Type B pancreatic cell (in vitro differentiated cells): ENCODE measurements at regions not wholly inside any gene's neighbourhood (a gene's known extent, or its start where the extent isn't known, plus 50 kb on each side); places are given as distances from the start of the nearest gene placed in this dataset.

Experiments used
- DNase-seq: peaks from one replicate; pipeline ENCODE4 v3.0.0; 2021; ENCODE audit warnings: mixed read lengths; ENCODE audit not compliant: unreplicated experiment; ENCODE audit errors: extremely low spot score
- H3K27ac Mint-ChIP-seq: 2 replicates; pipeline ENCODE4 v1.8.0; 2021; ENCODE audit warnings: mild to moderate bottlenecking, mixed read lengths
- H3K27me3 Mint-ChIP-seq: 2 replicates; pipeline ENCODE4 v1.8.0; 2021; ENCODE audit warnings: mixed read lengths
- H3K36me3 Mint-ChIP-seq: 2 replicates; pipeline ENCODE4 v1.8.0; 2021; ENCODE audit warnings: mixed read lengths
- H3K4me1 Mint-ChIP-seq: one replicate; pipeline ENCODE4 v1.8.0; 2021; ENCODE audit warnings: mixed read lengths; ENCODE audit not compliant: unreplicated experiment
- H3K4me3 Mint-ChIP-seq: 2 replicates; pipeline ENCODE4 v1.8.0; 2021; ENCODE audit warnings: mild to moderate bottlenecking, mixed read lengths
- H3K9me3 Mint-ChIP-seq: 2 replicates; pipeline ENCODE4 v1.8.0; 2021; ENCODE audit warnings: mixed read lengths
- TF ChIP-seq, protein P1 (sequence below): fragments of 200-600 bp; sonication (generic); conservative IDR thresholded peaks from 2 replicates; pipeline ENCODE4 v1.5.0; 2021; ENCODE audit warnings: antibody characterized with exemption, mild to moderate bottlenecking

DNA sequence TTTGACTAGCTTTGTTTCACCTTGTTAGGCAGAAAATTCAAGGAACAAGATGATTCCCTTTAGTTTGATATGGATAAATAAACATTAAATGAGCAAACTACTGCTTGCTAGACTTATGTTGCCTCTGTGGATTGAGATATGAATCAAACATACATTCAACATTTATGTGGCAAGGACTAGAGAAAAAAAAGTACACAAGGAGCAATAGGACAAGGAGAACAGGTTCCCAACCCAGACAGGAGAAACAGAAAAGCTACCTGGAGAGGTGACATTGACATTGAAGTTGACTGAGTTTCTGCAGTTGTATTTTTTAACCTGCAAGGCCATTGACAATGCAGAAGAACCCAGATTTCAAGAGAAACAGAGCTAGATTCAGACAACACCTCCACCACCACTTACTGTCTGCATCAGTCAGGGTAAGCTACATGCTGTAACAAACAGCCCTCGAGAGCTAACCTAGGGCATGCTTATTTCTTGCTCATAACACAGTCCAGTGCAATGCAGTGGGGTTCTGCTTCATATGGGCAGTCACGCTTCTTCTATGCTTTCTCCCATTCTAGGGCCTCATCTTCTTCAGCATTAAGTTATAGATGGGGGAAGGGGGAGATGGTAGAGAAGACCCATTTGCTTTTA lies 180.9 kb upstream of the LYZL1 start:
- Mint-ChIP-seq H3K27me3 (peaks cover 8% of the 10 kb centered on the region), H3K36me3 (peaks cover 4% of the 10 kb centered on the region), H3K9me3 (peaks cover 22% of the 10 kb centered on the region), H3K27ac (no peak overlapping the region), H3K4me1 (peaks cover 42% of the 10 kb centered on the region), H3K4me3 (no peak overlapping the region)
- TF ChIP-seq, protein P1, sequence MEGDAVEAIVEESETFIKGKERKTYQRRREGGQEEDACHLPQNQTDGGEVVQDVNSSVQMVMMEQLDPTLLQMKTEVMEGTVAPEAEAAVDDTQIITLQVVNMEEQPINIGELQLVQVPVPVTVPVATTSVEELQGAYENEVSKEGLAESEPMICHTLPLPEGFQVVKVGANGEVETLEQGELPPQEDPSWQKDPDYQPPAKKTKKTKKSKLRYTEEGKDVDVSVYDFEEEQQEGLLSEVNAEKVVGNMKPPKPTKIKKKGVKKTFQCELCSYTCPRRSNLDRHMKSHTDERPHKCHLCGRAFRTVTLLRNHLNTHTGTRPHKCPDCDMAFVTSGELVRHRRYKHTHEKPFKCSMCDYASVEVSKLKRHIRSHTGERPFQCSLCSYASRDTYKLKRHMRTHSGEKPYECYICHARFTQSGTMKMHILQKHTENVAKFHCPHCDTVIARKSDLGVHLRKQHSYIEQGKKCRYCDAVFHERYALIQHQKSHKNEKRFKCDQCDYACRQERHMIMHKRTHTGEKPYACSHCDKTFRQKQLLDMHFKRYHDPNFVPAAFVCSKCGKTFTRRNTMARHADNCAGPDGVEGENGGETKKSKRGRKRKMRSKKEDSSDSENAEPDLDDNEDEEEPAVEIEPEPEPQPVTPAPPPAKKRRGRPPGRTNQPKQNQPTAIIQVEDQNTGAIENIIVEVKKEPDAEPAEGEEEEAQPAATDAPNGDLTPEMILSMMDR, result no peak
- DNase-seq, result no peak

DNA sequence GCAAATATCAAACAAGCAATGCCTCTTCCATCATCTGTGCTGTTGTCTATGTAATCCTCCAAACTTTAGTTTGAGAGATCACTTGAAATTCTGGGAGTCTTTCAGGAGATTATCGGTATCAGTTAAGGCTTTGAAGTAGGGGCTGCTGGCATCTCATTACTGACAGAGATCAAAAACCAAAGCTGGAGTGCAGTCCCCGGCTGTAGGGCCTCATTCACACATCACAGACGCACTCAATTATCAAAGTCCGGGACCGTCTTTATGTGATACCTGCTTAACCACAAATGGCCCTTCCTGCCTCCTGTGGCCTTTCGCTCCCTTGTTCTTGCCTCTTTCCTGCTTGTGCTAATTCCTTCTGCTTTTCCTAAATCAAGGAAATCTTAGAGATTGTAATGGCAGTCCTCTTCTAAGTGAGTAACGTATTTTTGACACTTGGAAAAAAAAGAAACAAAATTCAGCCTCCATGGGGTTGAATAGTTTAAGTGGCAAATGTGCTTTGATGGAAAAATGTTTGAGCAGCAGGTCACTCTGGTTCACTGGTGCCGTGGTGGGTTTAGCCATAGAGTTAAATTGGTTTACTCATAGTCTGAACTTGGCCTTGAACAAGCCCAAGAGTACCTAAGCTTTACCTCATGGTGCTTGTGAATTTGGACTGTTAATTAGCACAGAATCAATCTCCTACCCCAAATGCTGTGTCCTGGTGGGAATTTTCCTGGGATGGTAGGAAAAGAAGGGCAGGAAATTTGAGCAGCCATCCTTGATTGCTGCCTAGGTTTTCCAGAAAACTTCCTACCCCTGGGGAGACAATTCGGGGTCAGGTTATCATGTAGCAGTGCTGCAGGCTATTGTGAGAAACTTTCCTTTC lies 178.9 kb upstream of the LYZL1 start:
- TF ChIP-seq, protein P1, result no peak
- Mint-ChIP-seq H3K4me1 (peaks cover 43% of the 10 kb centered on the region), H3K27ac (no peak overlapping the region), H3K27me3 (peaks cover 11% of the 10 kb centered on the region), H3K4me3 (peak overlapping the region; percentile 46), H3K36me3 (peaks cover 4% of the 10 kb centered on the region), H3K9me3 (peaks cover 11% of the 10 kb centered on the region)
- DNase-seq, result no peak

DNA sequence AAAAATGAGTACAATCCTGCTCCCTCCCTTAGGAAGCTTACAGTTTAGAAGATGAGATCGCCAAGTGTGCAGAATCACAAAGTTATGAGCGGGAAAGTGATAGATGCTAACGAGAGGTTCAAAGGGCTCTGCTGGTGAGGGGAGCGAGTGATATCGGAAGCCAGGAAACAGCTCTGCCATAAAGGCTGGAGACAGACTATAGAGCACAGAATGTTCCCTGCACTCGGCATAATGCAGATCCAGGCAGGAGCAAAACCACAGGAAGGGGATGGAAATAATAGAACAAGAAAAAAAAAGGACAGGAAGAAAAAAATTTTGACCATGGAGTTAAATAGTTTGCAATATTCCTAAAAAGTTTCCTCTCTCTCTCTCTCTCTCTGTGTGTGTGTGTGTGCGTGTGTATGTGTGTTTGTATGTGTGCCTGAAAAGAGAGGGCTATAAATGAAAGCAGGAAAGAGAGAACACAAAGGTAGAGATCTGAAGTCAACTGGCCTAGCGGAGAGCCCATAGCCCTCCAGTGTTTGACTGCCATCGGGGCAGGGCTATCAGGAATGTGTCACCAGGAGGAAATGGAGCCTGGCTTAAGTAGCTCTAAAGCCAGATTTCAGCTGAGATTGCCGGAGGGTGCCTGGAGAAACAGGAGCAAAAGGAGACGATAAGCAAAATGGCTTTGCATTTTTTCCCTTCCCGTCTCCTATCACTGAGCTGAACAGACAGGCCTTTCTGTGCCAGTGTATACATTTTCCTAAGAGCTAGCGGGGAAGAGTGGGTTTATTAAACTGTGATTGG lies 175.8 kb upstream of the LYZL1 start:
- Mint-ChIP-seq H3K4me3 (no peak overlapping the region), H3K9me3 (peaks cover 6% of the 10 kb centered on the region), H3K27ac (peak overlapping the region; percentile 49), H3K4me1 (peaks cover 29% of the 10 kb centered on the region), H3K27me3 (peaks cover 6% of the 10 kb centered on the region), H3K36me3 (no peaks in the 10 kb centered on the region)
- no peak for DNase-seq
- TF ChIP-seq, protein P1, result no peak

DNA sequence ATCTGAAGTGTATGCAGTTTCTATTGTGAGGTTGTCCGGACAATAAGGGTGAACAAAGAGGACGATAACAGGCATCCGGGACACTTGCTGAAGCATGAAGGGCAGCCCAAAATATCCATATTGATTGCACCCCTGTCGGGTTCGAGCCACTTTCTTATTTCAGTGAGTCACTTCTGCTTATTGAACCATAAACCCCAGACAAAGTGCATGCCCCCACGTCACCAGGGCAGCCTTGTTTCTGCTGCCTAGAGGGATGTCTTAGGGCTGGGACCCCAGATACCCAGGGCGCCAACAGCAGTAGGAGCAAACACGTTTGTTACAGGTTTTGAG lies 175.3 kb upstream of the LYZL1 start:
- Mint-ChIP-seq H3K4me3 (no peak overlapping the region), H3K9me3 (peaks cover 6% of the 10 kb centered on the region), H3K27ac (peak overlapping the region; percentile 49), H3K36me3 (no peaks in the 10 kb centered on the region), H3K27me3 (peaks cover 6% of the 10 kb centered on the region), H3K4me1 (peaks cover 29% of the 10 kb centered on the region)
- DNase-seq, result no peak
- TF ChIP-seq, protein P1, result no peak

DNA sequence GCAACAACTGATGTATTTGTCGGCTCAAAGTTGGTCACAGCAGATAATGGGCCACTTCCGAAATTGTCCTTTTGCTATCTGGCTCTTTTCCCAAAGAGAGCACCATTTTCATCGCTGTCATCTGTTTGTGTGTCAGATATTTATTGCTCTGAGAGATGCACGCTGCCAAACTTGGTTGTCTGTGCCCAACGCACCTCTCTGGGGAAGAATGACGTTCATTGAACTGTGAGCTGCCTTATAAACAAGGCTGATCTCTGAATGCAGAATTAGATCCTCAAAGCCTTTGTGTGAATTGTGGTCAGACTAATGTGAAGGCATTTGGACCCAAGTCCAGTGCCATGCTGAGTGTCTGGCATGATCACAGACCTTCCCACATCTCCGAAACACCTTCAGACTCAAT lies 174.7 kb upstream of the LYZL1 start:
- TF ChIP-seq, protein P1, result no peak
- peaks cover 28% of the 10 kb centered on the region for H3K4me1 Mint-ChIP-seq
- H3K9me3 Mint-ChIP-seq, result peaks cover 6% of the 10 kb centered on the region
- peaks cover 3% of the 10 kb centered on the region for H3K36me3 Mint-ChIP-seq
- no peak overlapping the region for H3K4me3 Mint-ChIP-seq
- peaks cover 6% of the 10 kb centered on the region for H3K27me3 Mint-ChIP-seq
- DNase-seq, result no peak
- H3K27ac Mint-ChIP-seq, result peak overlapping the region; percentile 49
